ENCODE measurements at regions not wholly inside any gene's neighbourhood (a gene's known extent, or its start where the extent isn't known, plus 50 kb on each side); places are given as distances from the start of the nearest gene placed in this dataset.

- TF ChIP-seq EP300 (IDR thresholded peaks at IDR 0.05) (no peak), POLR2AphosphoS5 (IDR thresholded peaks at IDR 0.05) (no peak), POLR2A (IDR thresholded peaks at IDR 0.05) (no peak)
- TF ChIP-seq, protein P1, sequence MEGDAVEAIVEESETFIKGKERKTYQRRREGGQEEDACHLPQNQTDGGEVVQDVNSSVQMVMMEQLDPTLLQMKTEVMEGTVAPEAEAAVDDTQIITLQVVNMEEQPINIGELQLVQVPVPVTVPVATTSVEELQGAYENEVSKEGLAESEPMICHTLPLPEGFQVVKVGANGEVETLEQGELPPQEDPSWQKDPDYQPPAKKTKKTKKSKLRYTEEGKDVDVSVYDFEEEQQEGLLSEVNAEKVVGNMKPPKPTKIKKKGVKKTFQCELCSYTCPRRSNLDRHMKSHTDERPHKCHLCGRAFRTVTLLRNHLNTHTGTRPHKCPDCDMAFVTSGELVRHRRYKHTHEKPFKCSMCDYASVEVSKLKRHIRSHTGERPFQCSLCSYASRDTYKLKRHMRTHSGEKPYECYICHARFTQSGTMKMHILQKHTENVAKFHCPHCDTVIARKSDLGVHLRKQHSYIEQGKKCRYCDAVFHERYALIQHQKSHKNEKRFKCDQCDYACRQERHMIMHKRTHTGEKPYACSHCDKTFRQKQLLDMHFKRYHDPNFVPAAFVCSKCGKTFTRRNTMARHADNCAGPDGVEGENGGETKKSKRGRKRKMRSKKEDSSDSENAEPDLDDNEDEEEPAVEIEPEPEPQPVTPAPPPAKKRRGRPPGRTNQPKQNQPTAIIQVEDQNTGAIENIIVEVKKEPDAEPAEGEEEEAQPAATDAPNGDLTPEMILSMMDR (IDR thresholded peaks at IDR 0.05) = no peak
These were observed 226.2 kb upstream of the FAT1 start for GRCh38 chr4:186949847-186950246.

Data from gastroesophageal sphincter (tissue), 3 donors.